ENCODE measurements at regions not wholly inside any gene's neighbourhood (a gene's known extent, or its start where the extent isn't known, plus 50 kb on each side); places are given as distances from the start of the nearest gene placed in this dataset.
"Not testable (repeated sequence)": the region's sequence is repeated elsewhere in the genome, so short reads cannot be mapped to it uniquely, and the experiment has no call there.

GRCh38 chr4:19562456-19562855 is 689.2 kb upstream of the SLIT2 start:
- DNase-seq (no peak), ATAC-seq (no peak)
- H3K27me3 Mint-ChIP-seq = no peaks in the 10 kb centered on the region
- H3K4me3 Mint-ChIP-seq = no peak overlapping the region
- H3K36me3 Mint-ChIP-seq (ENCODE audit: low read depth) = no peaks in the 10 kb centered on the region
- H3K4me1 Mint-ChIP-seq = no peaks in the 10 kb centered on the region
- peaks cover 13% of the 10 kb centered on the region for H3K9me3 Mint-ChIP-seq
- no peak overlapping the region for H3K27ac Mint-ChIP-seq

GRCh38 chr4:19557161-19557560 is 694.5 kb upstream of the SLIT2 start:
- no peak overlapping the region for H3K4me3 Mint-ChIP-seq
- ATAC-seq (no peak), DNase-seq (no peak)
- H3K9me3 Mint-ChIP-seq = peaks cover 19% of the 10 kb centered on the region
- no peaks in the 10 kb centered on the region for H3K36me3 Mint-ChIP-seq (ENCODE audit: low read depth)
- no peaks in the 10 kb centered on the region for H3K4me1 Mint-ChIP-seq
- no peaks in the 10 kb centered on the region for H3K27me3 Mint-ChIP-seq
- no peak overlapping the region for H3K27ac Mint-ChIP-seq

GRCh38 chr4:19556276-19556675 is 695.4 kb upstream of the SLIT2 start:
- not testable (repeated sequence) for H3K27ac Mint-ChIP-seq; H3K27me3 Mint-ChIP-seq; DNase-seq; H3K4me3 Mint-ChIP-seq; ATAC-seq; H3K36me3 Mint-ChIP-seq (ENCODE audit: low read depth); H3K4me1 Mint-ChIP-seq
- H3K9me3 Mint-ChIP-seq = peaks cover 19% of the 10 kb centered on the region

- no peak for ATAC-seq
- Mint-ChIP-seq H3K36me3 (ENCODE audit: low read depth) (no peaks in the 10 kb centered on the region), H3K27me3 (no peaks in the 10 kb centered on the region), H3K9me3 (peaks cover 8% of the 10 kb centered on the region), H3K4me3 (no peak overlapping the region), H3K4me1 (no peaks in the 10 kb centered on the region), H3K27ac (no peak overlapping the region)
- DNase-seq = no peak
These were observed 704.2 kb upstream of the SLIT2 start for GRCh38 chr4:19547463-19547862.

- H3K27ac Mint-ChIP-seq = no peak overlapping the region
- ATAC-seq (no peak), DNase-seq (no peak)
- H3K4me1 Mint-ChIP-seq = no peaks in the 10 kb centered on the region
- H3K27me3 Mint-ChIP-seq = no peaks in the 10 kb centered on the region
- no peaks in the 10 kb centered on the region for H3K36me3 Mint-ChIP-seq (ENCODE audit: low read depth)
- peaks cover 12% of the 10 kb centered on the region for H3K9me3 Mint-ChIP-seq
- no peak overlapping the region for H3K4me3 Mint-ChIP-seq
These were observed 707.1 kb upstream of the SLIT2 start for GRCh38 chr4:19544446-19545125.

GRCh38 chr4:19540859-19541540 is 710.7 kb upstream of the SLIT2 start:
- ATAC-seq = no peak
- Mint-ChIP-seq H3K27me3 (no peaks in the 10 kb centered on the region), H3K4me3 (no peak overlapping the region), H3K27ac (no peak overlapping the region), H3K36me3 (ENCODE audit: low read depth) (no peaks in the 10 kb centered on the region), H3K9me3 (peaks cover 12% of the 10 kb centered on the region), H3K4me1 (no peaks in the 10 kb centered on the region)
- DNase-seq = no peak

- H3K4me1 Mint-ChIP-seq = no peaks in the 10 kb centered on the region
- no peak overlapping the region for H3K4me3 Mint-ChIP-seq
- no peaks in the 10 kb centered on the region for H3K36me3 Mint-ChIP-seq (ENCODE audit: low read depth)
- no peaks in the 10 kb centered on the region for H3K27me3 Mint-ChIP-seq
- DNase-seq (no peak), ATAC-seq (no peak)
- no peak overlapping the region for H3K27ac Mint-ChIP-seq
- peaks cover 12% of the 10 kb centered on the region for H3K9me3 Mint-ChIP-seq
These were observed 712.5 kb upstream of the SLIT2 start for GRCh38 chr4:19539201-19539600.

GRCh38 chr4:19534159-19534558 is 717.5 kb upstream of the SLIT2 start:
- Mint-ChIP-seq H3K27ac (no peak overlapping the region), H3K27me3 (no peaks in the 10 kb centered on the region), H3K4me1 (no peaks in the 10 kb centered on the region), H3K4me3 (no peak overlapping the region), H3K36me3 (ENCODE audit: low read depth) (no peaks in the 10 kb centered on the region), H3K9me3 (peaks cover 14% of the 10 kb centered on the region)
- ATAC-seq = no peak
- no peak for DNase-seq

- ATAC-seq (no peak), DNase-seq (no peak)
- peaks cover 20% of the 10 kb centered on the region for H3K9me3 Mint-ChIP-seq
- H3K27ac Mint-ChIP-seq = no peak overlapping the region
- no peak overlapping the region for H3K4me3 Mint-ChIP-seq
- no peaks in the 10 kb centered on the region for H3K36me3 Mint-ChIP-seq (ENCODE audit: low read depth)
- no peaks in the 10 kb centered on the region for H3K4me1 Mint-ChIP-seq
- no peaks in the 10 kb centered on the region for H3K27me3 Mint-ChIP-seq
These were observed 719.5 kb upstream of the SLIT2 start for GRCh38 chr4:19531906-19532848.

GRCh38 chr4:19523964-19524363 is 727.7 kb upstream of the SLIT2 start:
- H3K4me1 Mint-ChIP-seq = no peaks in the 10 kb centered on the region
- no peaks in the 10 kb centered on the region for H3K36me3 Mint-ChIP-seq (ENCODE audit: low read depth)
- H3K27ac Mint-ChIP-seq = no peak overlapping the region
- ATAC-seq (no peak), DNase-seq (no peak)
- no peaks in the 10 kb centered on the region for H3K27me3 Mint-ChIP-seq
- peaks cover 22% of the 10 kb centered on the region for H3K9me3 Mint-ChIP-seq
- no peak overlapping the region for H3K4me3 Mint-ChIP-seq

- Mint-ChIP-seq H3K4me3 (no peak overlapping the region), H3K4me1 (no peaks in the 10 kb centered on the region)
- no peak for DNase-seq
These were observed 728.7 kb upstream of the SLIT2 start for GRCh38 chr4:19522966-19523365.

GRCh38 chr4:19520939-19521520 is 730.7 kb upstream of the SLIT2 start:
- no peak overlapping the region for H3K27ac Mint-ChIP-seq
- H3K4me3 Mint-ChIP-seq = no peak overlapping the region
- DNase-seq (no peak), ATAC-seq (no peak)
- no peaks in the 10 kb centered on the region for H3K27me3 Mint-ChIP-seq
- H3K4me1 Mint-ChIP-seq = no peaks in the 10 kb centered on the region
- peaks cover 12% of the 10 kb centered on the region for H3K9me3 Mint-ChIP-seq
- H3K36me3 Mint-ChIP-seq (ENCODE audit: low read depth) = no peaks in the 10 kb centered on the region

More at GRCh38 chr4:19522966-19523365, 728.7 kb upstream of the SLIT2 start:
- H3K9me3 Mint-ChIP-seq = peaks cover 17% of the 10 kb centered on the region
- no peak overlapping the region for H3K27ac Mint-ChIP-seq
- H3K36me3 Mint-ChIP-seq (ENCODE audit: low read depth) = no peaks in the 10 kb centered on the region
- no peak for ATAC-seq
- no peaks in the 10 kb centered on the region for H3K27me3 Mint-ChIP-seq

GRCh38 chr4:19514276-19515070 is 737.2 kb upstream of the SLIT2 start:
- no peaks in the 10 kb centered on the region for H3K27me3 Mint-ChIP-seq
- ATAC-seq (no peak), DNase-seq (no peak)
- H3K36me3 Mint-ChIP-seq (ENCODE audit: low read depth) = no peaks in the 10 kb centered on the region
- no peak overlapping the region for H3K4me3 Mint-ChIP-seq
- peaks cover 14% of the 10 kb centered on the region for H3K9me3 Mint-ChIP-seq
- H3K27ac Mint-ChIP-seq = no peak overlapping the region
- no peaks in the 10 kb centered on the region for H3K4me1 Mint-ChIP-seq

GRCh38 chr4:19512086-19512485 is 739.6 kb upstream of the SLIT2 start:
- Mint-ChIP-seq H3K4me3 (no peak overlapping the region), H3K9me3 (peaks cover 9% of the 10 kb centered on the region), H3K36me3 (ENCODE audit: low read depth) (no peaks in the 10 kb centered on the region), H3K4me1 (no peaks in the 10 kb centered on the region), H3K27ac (no peak overlapping the region), H3K27me3 (no peaks in the 10 kb centered on the region)
- DNase-seq (no peak), ATAC-seq (no peak)

Measured in activated naive CD8-positive, alpha-beta T cell treated with anti-CD3 and anti-CD28 coated beads, Interleukin-2, amount 50 U/mL, for 24 hours (primary cell).